GM18505 (cell line): ENCODE measurements at regions not wholly inside any gene's neighbourhood (a gene's known extent, or its start where the extent isn't known, plus 50 kb on each side); places are given as distances from the start of the nearest gene placed in this dataset.
"Not testable (repeated sequence)": the region's sequence is repeated elsewhere in the genome, so short reads cannot be mapped to it uniquely, and the experiment has no call there.

ENCODE experiments used
- ATAC-seq: cut with Tn5 transposase; IDR thresholded peaks from one replicate; pipeline ENCODE4 v1.9.1; 2021; ENCODE audit not compliant: unreplicated experiment
- POLR2A ChIP-seq: IDR thresholded peaks from 4 replicates; pipeline ENCODE4 v1.6.1; 2011; ENCODE audit warnings: borderline replicate concordance; ENCODE audit not compliant: insufficient read depth, insufficient read length; ENCODE audit errors: extremely low read depth

GRCh38 chr12:131550121-131550520 lies 160.8 kb upstream of the SFSWAP start:
- no peak for TF ChIP-seq POLR2A
- no peak for ATAC-seq

GRCh38 chr12:131551675-131552491 lies 159.0 kb upstream of the SFSWAP start:
- ATAC-seq: no peak

GRCh38 chr12:131552492-131552863 lies 158.4 kb upstream of the SFSWAP start:
- ATAC-seq: no peak

More at GRCh38 chr12:131551675-131552491, 159.0 kb upstream of the SFSWAP start:
- TF ChIP-seq POLR2A: no peak

GRCh38 chr12:131553096-131553777 lies 157.7 kb upstream of the SFSWAP start:
- TF ChIP-seq POLR2A: no peak
- no peak for ATAC-seq

More at GRCh38 chr12:131552492-131552863, 158.4 kb upstream of the SFSWAP start:
- no peak for TF ChIP-seq POLR2A

GRCh38 chr12:131555197-131555846 lies 155.6 kb upstream of the SFSWAP start:
- TF ChIP-seq POLR2A: no peak
- no peak for ATAC-seq

- no peak for TF ChIP-seq POLR2A
- no peak for ATAC-seq
Observed at GRCh38 chr12:131555866-131556265, 155.0 kb upstream of the SFSWAP start.

- no peak for TF ChIP-seq POLR2A
- no peak for ATAC-seq
Observed at GRCh38 chr12:131557078-131557709, 153.7 kb upstream of the SFSWAP start.

GRCh38 chr12:131559517-131560516 lies 151.1 kb upstream of the SFSWAP start:
- no peak for TF ChIP-seq POLR2A
- ATAC-seq: no peak

- ATAC-seq: no peak
- TF ChIP-seq POLR2A: no peak
Observed at GRCh38 chr12:131561051-131561450, 149.8 kb upstream of the SFSWAP start.

- no peak for TF ChIP-seq POLR2A
- ATAC-seq: no peak
Observed at GRCh38 chr12:131561891-131562684, 148.8 kb upstream of the SFSWAP start.

GRCh38 chr12:131564138-131564727 lies 146.7 kb upstream of the SFSWAP start:
- ATAC-seq: not testable (repeated sequence)

- TF ChIP-seq POLR2A: no peak
- ATAC-seq: no peak
Observed at GRCh38 chr12:131564845-131565244, 146.0 kb upstream of the SFSWAP start.
